OCI-LY3 (cell line): ENCODE measurements at regions not wholly inside any gene's neighbourhood (a gene's known extent, or its start where the extent isn't known, plus 50 kb on each side); places are given as distances from the start of the nearest gene placed in this dataset.

Source experiments
- H2AFZ ChIP-seq: fragments of 200-600, 300-600 bp; shearing (Covaris generic); 2 replicates; pipeline ENCODE4 v1.6.0; 2014; ENCODE audit warnings: antibody characterized with exemption, low read depth, low read length
- H3K27ac ChIP-seq: fragments of 200-600, 300-600 bp; sonication (generic); 2 replicates; pipeline ENCODE4 v1.5.1; 2014; ENCODE audit warnings: mild to moderate bottlenecking, low read length, moderate library complexity, mixed read lengths
- H3K27me3 ChIP-seq: fragments of 200-600, 300-600 bp; sonication (generic); 2 replicates; pipeline ENCODE4 v1.6.1; 2014; ENCODE audit warnings: low read depth, low read length, mixed read lengths
- H3K36me3 ChIP-seq: fragments of 200-600, 300-600 bp; sonication (generic); replicated peaks from 2 replicates; pipeline ENCODE3; 2014; ENCODE audit warnings: low read depth, low read length, mixed read lengths
- H3K4me1 ChIP-seq: fragments of 300-600, 200-600 bp; sonication (generic); 2 replicates; pipeline ENCODE4 v1.6.1; 2014; ENCODE audit warnings: low read length, mixed read lengths
- H3K4me2 ChIP-seq: fragments of 200-600, 300-600 bp; sonication (generic); 2 replicates; pipeline ENCODE4 v1.6.1; 2014; ENCODE audit warnings: low read length, mixed read lengths
- H3K4me3 ChIP-seq: fragments of 300-600, 200-600 bp; sonication (generic); 2 replicates; pipeline ENCODE4 v1.5.1; 2014; ENCODE audit warnings: antibody characterized with exemption, mild to moderate bottlenecking, low read length, moderate library complexity
- H3K79me2 ChIP-seq: fragments of 300-600, 200-600 bp; shearing (Covaris generic); 2 replicates; pipeline ENCODE4 v1.6.1; 2014; ENCODE audit warnings: mild to moderate bottlenecking, low read length, mixed read lengths
- H3K9ac ChIP-seq: fragments of 300-600, 200-600 bp; shearing (Covaris generic); 2 replicates; pipeline ENCODE4 v1.6.0; 2014; ENCODE audit warnings: mild to moderate bottlenecking, low read length, moderate library complexity
- H3K9me3 ChIP-seq: fragments of 200-600, 300-600 bp; shearing (Covaris generic); 2 replicates; pipeline ENCODE4 v1.6.1; 2014; ENCODE audit warnings: low read length, mixed read lengths; ENCODE audit not compliant: insufficient read depth
- H4K20me1 ChIP-seq: fragments of 200-600, 300-600 bp; sonication (generic); 2 replicates; pipeline ENCODE4 v1.6.1; 2016; ENCODE audit warnings: low read length, mixed read lengths; ENCODE audit not compliant: insufficient read depth
- CTCF ChIP-seq: fragments of 200-600, 300-600 bp; sonication (generic); IDR thresholded peaks from 2 replicates; pipeline ENCODE4 v1.5.1; 2014; ENCODE audit warnings: antibody characterized with exemption, low read length, low read depth
- EZH2phosphoT487 ChIP-seq: fragments of 200-600 bp; shearing (Covaris generic); IDR thresholded peaks from 2 replicates; pipeline ENCODE4 v1.6.1; 2018; ENCODE audit warnings: antibody characterized with exemption, mixed run types, low read depth

GRCh38 chr2:176546550-176546949 lies 277.3 kb downstream of the MTX2 start:
- Histone ChIP-seq H3K9me3 (no peaks in the 10 kb centered on the region), H3K4me3 (no peak overlapping the region), H2AFZ (no peak overlapping the region), H4K20me1 (no peaks in the 10 kb centered on the region), H3K36me3 (no peaks in the 10 kb centered on the region), H3K4me2 (no peak overlapping the region), H3K27ac (no peak overlapping the region), H3K27me3 (0 out of 2 replicates have a peak, but pooled peaks cover 6% of the 10 kb centered on the region), H3K9ac (no peak overlapping the region), H3K4me1 (no peaks in the 10 kb centered on the region), H3K79me2 (no peaks in the 10 kb centered on the region)
- TF ChIP-seq CTCF: no peak
- TF ChIP-seq EZH2phosphoT487: no peak

GRCh38 chr2:176552501-176553135 lies 283.4 kb downstream of the MTX2 start:
- Histone ChIP-seq H3K79me2 (no peaks in the 10 kb centered on the region), H3K9me3 (no peaks in the 10 kb centered on the region), H3K4me1 (no peaks in the 10 kb centered on the region), H3K36me3 (no peaks in the 10 kb centered on the region), H2AFZ (no peak overlapping the region), H3K4me2 (no peak overlapping the region), H3K9ac (no peak overlapping the region), H3K27me3 (peaks cover 6% of the 10 kb centered on the region; the same call in 1 of the 2 replicates), H4K20me1 (no peaks in the 10 kb centered on the region), H3K4me3 (no peak overlapping the region), H3K27ac (no peak overlapping the region)
- TF ChIP-seq EZH2phosphoT487 (no peak), CTCF (no peak)

- Histone ChIP-seq H3K36me3 (no peaks in the 10 kb centered on the region), H2AFZ (peak overlapping the region; percentile 91), H3K27ac (no peak overlapping the region), H3K79me2 (no peaks in the 10 kb centered on the region), H3K4me1 (no peaks in the 10 kb centered on the region), H3K27me3 (peaks cover 10% of the 10 kb centered on the region; the same call in 1 of the 2 replicates), H3K9ac (peak overlapping the region; percentile 72), H3K4me3 (peak overlapping the region; percentile 76), H3K9me3 (no peaks in the 10 kb centered on the region), H3K4me2 (peak overlapping the region; percentile 83), H4K20me1 (no peaks in the 10 kb centered on the region)
- TF ChIP-seq EZH2phosphoT487 (no peak), CTCF (peak; percentile 30; the same call in 1 of the 2 replicates)
These were observed 284.5 kb downstream of the MTX2 start for GRCh38 chr2:176553685-176554100.

DNA sequence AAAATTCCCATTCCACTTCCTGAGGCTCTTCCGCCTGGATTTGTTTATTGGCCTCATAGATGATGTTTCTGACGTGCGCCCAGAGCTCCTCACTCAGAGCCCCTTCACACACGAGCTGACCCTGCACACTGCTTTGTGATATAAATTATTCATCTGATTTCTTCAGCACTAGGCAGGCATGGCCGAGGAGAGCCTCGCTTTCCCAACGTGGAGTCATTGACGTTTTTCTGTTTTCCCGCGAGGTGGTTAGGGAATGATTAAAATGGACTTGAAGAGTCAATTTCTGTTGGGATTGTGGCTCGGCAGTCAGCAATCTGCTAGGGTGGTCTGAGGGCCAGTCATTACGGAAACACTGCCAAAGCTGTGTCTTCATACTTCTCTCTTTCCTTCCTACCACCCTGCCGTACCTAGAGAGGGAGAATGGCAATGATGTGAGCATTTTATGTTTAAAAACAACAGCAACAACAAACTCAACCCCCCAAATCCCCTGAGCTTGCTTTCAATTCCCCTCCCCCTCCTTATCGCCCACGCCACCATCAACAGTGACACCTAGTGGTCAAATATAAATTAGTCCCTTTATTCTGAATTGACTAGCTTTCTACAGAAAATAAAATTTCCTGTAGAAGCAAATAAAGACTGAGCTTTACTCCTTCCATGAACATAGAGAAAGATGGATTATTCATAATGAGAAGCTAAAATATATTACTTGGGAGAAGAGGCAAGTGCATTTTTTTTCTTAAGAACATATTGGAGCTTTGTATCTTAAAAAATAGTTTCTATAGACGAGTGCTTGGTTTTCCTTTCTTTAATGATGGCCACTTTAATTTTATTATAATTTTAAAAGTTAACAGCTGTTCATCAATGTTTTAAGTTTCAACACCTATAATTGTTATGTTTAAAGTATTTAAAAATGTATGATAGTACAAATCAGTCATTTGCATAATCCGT lies 285.1 kb downstream of the MTX2 start:
- H3K4me1 ChIP-seq: no peaks in the 10 kb centered on the region

More for the DNA sequence above, 285.1 kb downstream of the MTX2 start:
- H3K27me3 ChIP-seq: peaks cover 14% of the 10 kb centered on the region; the same call in 1 of the 2 replicates
- H3K36me3 ChIP-seq: no peaks in the 10 kb centered on the region
- H3K9me3 ChIP-seq: no peaks in the 10 kb centered on the region
- peak overlapping the region; percentile 91 for H2AFZ ChIP-seq
- H3K4me2 ChIP-seq: peak overlapping the region; percentile 83
- TF ChIP-seq EZH2phosphoT487: no peak
- peak; percentile 82 for TF ChIP-seq CTCF
- H3K79me2 ChIP-seq: no peaks in the 10 kb centered on the region
- peak overlapping the region; percentile 72 for H3K9ac ChIP-seq
- H3K4me3 ChIP-seq: peak overlapping the region; percentile 76
- no peak overlapping the region for H3K27ac ChIP-seq
- no peaks in the 10 kb centered on the region for H4K20me1 ChIP-seq
